ENCODE measurements at regions not wholly inside any gene's neighbourhood (a gene's known extent, or its start where the extent isn't known, plus 50 kb on each side); places are given as distances from the start of the nearest gene placed in this dataset.

DNA sequence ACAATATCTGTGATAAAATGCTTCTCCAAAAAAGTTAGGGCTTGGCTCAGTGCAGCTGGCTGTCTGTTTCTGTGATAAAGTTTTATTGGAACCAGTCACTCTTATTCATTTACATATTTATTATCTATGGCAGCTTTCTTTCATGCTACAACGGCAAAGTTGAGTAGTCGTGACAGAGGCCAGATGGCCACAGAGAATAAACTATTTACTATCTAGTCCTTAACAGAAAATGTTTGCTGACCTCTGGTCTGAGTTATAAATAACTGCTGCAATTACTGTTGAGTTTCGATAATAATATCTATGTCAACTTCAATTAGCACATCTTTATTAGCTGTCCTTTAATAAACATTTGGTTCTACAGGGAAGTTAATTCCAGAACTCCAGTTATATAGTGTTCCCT is 180.2 kb upstream of the RUNX1 start:
- TF ChIP-seq CTCF (IDR thresholded peaks at IDR 0.05), result no peak
- no peak for TF ChIP-seq POLR2A (IDR thresholded peaks at IDR 0.05)
